ENCODE measurements at regions not wholly inside any gene's neighbourhood (a gene's known extent, or its start where the extent isn't known, plus 50 kb on each side); places are given as distances from the start of the nearest gene placed in this dataset.

DNA sequence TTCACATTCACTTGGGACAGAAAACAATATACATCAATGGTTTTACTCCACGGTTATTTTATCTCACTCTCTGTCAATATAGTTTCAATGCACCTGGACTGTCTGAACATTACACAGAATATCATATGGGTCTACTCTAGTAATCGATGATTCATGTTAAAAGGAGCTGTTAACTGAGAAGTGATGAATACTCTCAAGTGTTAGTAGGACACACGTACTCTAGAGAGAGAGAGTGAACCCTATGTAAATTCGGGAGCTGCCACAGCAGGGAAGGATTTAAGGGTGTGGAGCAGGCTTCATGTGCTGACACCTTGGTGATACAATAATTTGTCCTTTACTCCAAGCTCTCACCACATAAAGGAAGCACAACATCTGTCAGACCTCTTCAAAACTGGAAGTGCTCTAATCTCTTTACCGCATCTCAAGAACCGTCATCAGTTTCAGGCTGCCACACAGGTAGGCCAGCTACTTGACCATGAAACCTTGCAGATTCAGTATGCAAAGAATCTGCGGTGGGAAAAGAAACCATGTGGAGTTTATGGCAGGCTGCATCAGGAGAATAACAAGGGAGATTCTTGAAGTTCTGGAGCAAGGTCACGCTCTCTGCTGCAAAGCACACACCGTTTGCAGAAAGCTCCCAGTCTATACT, 199.2 kb upstream of the TMC3 start:
- 0% methylated on average over 9 of the region's 9 CpGs for WGBS (ENCODE audit: insufficient coverage, low coverage, missing lambda C conversion rate)
- POLR2A ChIA-PET, result no interaction called here
- no peaks in the 10 kb centered on the region for H3K27me3 ChIP-seq (ENCODE audit: control insufficient read depth in 2 of 2, insufficient read depth in 2 of 2, low read length in 2 of 2)
- in situ Hi-C loops (cut with MboI), result no loop called here
- intact Hi-C loops (cut with micrococcal nuclease), result no loop called here
- H3K4me1 ChIP-seq (replicated peaks in 1 of 2; ENCODE audit: control insufficient read depth in 2 of 2, insufficient read depth in 2 of 2, low read length in 2 of 2), result no peaks in the 10 kb centered on the region
- H3K4me2 ChIP-seq (ENCODE audit: insufficient read depth, low read length), result no peak overlapping the region
- BruUV-seq (replicated peaks), result no TSS peak
- H4K20me1 ChIP-seq (replicated peaks; ENCODE audit: control insufficient read depth, insufficient read depth, low read length), result no peaks in the 10 kb centered on the region
- CTCF ChIA-PET (ENCODE audit: low intra/inter-chr PET ratio), result no interaction called here
- H3K36me3 ChIP-seq (ENCODE audit: control insufficient read depth, insufficient read depth, low read length), result no peaks in the 10 kb centered on the region
- FAIRE-seq (no peak), ATAC-seq (no peak), DNase-seq (ENCODE audit: extremely low read depth in 1 of 4, low spot score in 3 of 4) (no peak)
- no peak overlapping the region for H2AFZ ChIP-seq (ENCODE audit: low read depth, low read length)
- TF ChIP-seq KAT2B (IDR thresholded peaks at IDR 0.05; ENCODE audit: low read depth, low read length), result no peak
- no peak for TF ChIP-seq JUND (IDR thresholded peaks at IDR 0.05; ENCODE audit: borderline replicate concordance, low read depth, low read length)
- no peak for TF ChIP-seq JUND (tag; IDR thresholded peaks at IDR 0.05; ENCODE audit: borderline replicate concordance, low read depth, low read length)
- TF ChIP-seq TEAD2 (tag; IDR thresholded peaks at IDR 0.05), result no peak
- TF ChIP-seq TEAD1 (CRISPR knock-in tag; IDR thresholded peaks at IDR 0.05), result no peak
- TF ChIP-seq TSC22D4 (tag; IDR thresholded peaks at IDR 0.05), result no peak
- TF ChIP-seq TEAD4 (IDR thresholded peaks at IDR 0.05; ENCODE audit: low read length), result no peak
- TF ChIP-seq TEAD4 (CRISPR knock-in tag; IDR thresholded peaks at IDR 0.05; ENCODE audit: borderline replicate concordance), result no peak
- TF ChIP-seq ZNF76 (CRISPR knock-in tag; IDR thresholded peaks at IDR 0.05; ENCODE audit: borderline replicate concordance), result no peak
- TF ChIP-seq NFIC (IDR thresholded peaks at IDR 0.05), result no peak
- TF ChIP-seq DACH1 (IDR thresholded peaks at IDR 0.05; ENCODE audit: partially characterized antibody), result no peak
- TF ChIP-seq, protein P1, sequence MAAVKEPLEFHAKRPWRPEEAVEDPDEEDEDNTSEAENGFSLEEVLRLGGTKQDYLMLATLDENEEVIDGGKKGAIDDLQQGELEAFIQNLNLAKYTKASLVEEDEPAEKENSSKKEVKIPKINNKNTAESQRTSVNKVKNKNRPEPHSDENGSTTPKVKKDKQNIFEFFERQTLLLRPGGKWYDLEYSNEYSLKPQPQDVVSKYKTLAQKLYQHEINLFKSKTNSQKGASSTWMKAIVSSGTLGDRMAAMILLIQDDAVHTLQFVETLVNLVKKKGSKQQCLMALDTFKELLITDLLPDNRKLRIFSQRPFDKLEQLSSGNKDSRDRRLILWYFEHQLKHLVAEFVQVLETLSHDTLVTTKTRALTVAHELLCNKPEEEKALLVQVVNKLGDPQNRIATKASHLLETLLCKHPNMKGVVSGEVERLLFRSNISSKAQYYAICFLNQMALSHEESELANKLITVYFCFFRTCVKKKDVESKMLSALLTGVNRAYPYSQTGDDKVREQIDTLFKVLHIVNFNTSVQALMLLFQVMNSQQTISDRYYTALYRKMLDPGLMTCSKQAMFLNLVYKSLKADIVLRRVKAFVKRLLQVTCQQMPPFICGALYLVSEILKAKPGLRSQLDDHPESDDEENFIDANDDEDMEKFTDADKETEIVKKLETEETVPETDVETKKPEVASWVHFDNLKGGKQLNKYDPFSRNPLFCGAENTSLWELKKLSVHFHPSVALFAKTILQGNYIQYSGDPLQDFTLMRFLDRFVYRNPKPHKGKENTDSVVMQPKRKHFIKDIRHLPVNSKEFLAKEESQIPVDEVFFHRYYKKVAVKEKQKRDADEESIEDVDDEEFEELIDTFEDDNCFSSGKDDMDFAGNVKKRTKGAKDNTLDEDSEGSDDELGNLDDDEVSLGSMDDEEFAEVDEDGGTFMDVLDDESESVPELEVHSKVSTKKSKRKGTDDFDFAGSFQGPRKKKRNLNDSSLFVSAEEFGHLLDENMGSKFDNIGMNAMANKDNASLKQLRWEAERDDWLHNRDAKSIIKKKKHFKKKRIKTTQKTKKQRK (IDR thresholded peaks at IDR 0.05; ENCODE audit: borderline replicate concordance, low read depth, low read length), result no peak
- no peak for TF ChIP-seq HMG20A (CRISPR knock-in tag; conservative IDR thresholded peaks at IDR 0.05)
- no peak for TF ChIP-seq SMAD3 (CRISPR knock-in tag; conservative IDR thresholded peaks at IDR 0.05)
- no peak for TF ChIP-seq PCBP2 (IDR thresholded peaks at IDR 0.05; ENCODE audit: low read depth, low read length, poor library complexity, severe bottlenecking)
- no peaks in the 10 kb centered on the region for H3K9me3 ChIP-seq (replicated peaks; ENCODE audit: control insufficient read depth, insufficient read depth, low read depth, low read length)
- H3K9me1 ChIP-seq (ENCODE audit: control insufficient read depth, insufficient read depth, low read length), result no peaks in the 10 kb centered on the region
- no peak overlapping the region for H3K9ac ChIP-seq (ENCODE audit: insufficient read depth in 1 of 2, low read depth in 2 of 2, low read length in 2 of 2)
- H3K27ac ChIP-seq (ENCODE audit: extremely low read depth, low read depth, low read length), result no peak overlapping the region
- no peak overlapping the region for H3K4me3 ChIP-seq
- no peaks in the 10 kb centered on the region for H3K79me2 ChIP-seq (ENCODE audit: control insufficient read depth, insufficient read depth, low read length)
